ENCODE measurements at regions not wholly inside any gene's neighbourhood (a gene's known extent, or its start where the extent isn't known, plus 50 kb on each side); places are given as distances from the start of the nearest gene placed in this dataset.
"Not testable (repeated sequence)": the region's sequence is repeated elsewhere in the genome, so short reads cannot be mapped to it uniquely, and the experiment has no call there.

- TF ChIP-seq, protein P1, sequence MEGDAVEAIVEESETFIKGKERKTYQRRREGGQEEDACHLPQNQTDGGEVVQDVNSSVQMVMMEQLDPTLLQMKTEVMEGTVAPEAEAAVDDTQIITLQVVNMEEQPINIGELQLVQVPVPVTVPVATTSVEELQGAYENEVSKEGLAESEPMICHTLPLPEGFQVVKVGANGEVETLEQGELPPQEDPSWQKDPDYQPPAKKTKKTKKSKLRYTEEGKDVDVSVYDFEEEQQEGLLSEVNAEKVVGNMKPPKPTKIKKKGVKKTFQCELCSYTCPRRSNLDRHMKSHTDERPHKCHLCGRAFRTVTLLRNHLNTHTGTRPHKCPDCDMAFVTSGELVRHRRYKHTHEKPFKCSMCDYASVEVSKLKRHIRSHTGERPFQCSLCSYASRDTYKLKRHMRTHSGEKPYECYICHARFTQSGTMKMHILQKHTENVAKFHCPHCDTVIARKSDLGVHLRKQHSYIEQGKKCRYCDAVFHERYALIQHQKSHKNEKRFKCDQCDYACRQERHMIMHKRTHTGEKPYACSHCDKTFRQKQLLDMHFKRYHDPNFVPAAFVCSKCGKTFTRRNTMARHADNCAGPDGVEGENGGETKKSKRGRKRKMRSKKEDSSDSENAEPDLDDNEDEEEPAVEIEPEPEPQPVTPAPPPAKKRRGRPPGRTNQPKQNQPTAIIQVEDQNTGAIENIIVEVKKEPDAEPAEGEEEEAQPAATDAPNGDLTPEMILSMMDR (conservative IDR thresholded peaks at IDR 0.05 in 1 of 2, IDR thresholded peaks at IDR 0.05 in 1 of 2; ENCODE audit: low read depth in 1 of 2, low read length in 2 of 2) = not testable (repeated sequence)
- TF ChIP-seq EZH2 (IDR thresholded peaks at IDR 0.05; ENCODE audit: low read length, missing control alignments) = not testable (repeated sequence)
Observed at GRCh38 chr2:95723627-95724210, 131.9 kb downstream of the TRIM43 start.
